Lower leg skin (tissue), 3 donors: ENCODE measurements at regions not wholly inside any gene's neighbourhood (a gene's known extent, or its start where the extent isn't known, plus 50 kb on each side); places are given as distances from the start of the nearest gene placed in this dataset.

Source experiments
- CTCF ChIP-seq, 3 donors: fragments of 450-650 bp; IDR thresholded peaks; one replicate each; pipeline ENCODE4 v1.5.1; 2016; ENCODE audit warnings: antibody characterized with exemption in 3 of 3, mild to moderate bottlenecking in 3 of 3, moderate library complexity in 2 of 3
- POLR2A ChIP-seq, 2 donors: fragments of 450-650 bp; IDR thresholded peaks; one replicate each; pipeline ENCODE4 v1.6.1; 2016 to 2017; ENCODE audit warnings: antibody characterized with exemption in 2 of 2, mild to moderate bottlenecking in 1 of 2, moderate library complexity in 1 of 2

- TF ChIP-seq CTCF (IDR thresholded peaks at IDR 0.05) (no peak), POLR2A (IDR thresholded peaks at IDR 0.05) (no peak)
Measured at GRCh38 chr4:13112030-13112429, 372.1 kb downstream of the RAB28 start.
